ENCODE measurements at regions not wholly inside any gene's neighbourhood (a gene's known extent, or its start where the extent isn't known, plus 50 kb on each side); places are given as distances from the start of the nearest gene placed in this dataset.
"Not testable (repeated sequence)": the region's sequence is repeated elsewhere in the genome, so short reads cannot be mapped to it uniquely, and the experiment has no call there.

DNA sequence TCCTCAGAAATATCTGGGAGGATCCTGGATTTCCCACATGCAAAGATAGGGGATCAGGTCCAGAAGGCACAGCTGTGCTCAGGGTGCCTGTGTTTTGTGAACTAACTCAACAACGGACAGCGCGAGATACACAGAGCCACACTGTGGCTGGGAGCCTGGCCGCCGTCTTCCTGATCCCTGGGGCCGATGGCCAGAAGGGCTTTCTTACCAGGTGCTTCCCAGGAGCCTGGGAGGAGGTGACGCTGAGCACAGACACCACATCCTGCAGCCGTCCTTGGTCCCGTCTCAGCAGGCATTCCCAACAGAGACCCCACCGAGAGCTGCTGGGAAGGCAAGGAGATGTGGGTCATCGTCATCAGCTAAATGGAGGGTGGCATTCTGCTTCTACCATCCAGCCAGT, 144.6 kb upstream of the AFDN start:
- Histone ChIP-seq H3K9me3 (ENCODE audit: low read length) (no peaks in the 10 kb centered on the region), H3K27me3 (ENCODE audit: insufficient read depth, low read length) (no peaks in the 10 kb centered on the region), H3K4me1 (ENCODE audit: insufficient read depth, low read length) (peaks cover 64% of the 10 kb centered on the region), H2AFZ (ENCODE audit: low read depth, low read length) (no peak overlapping the region), H3K36me3 (ENCODE audit: insufficient read depth, low read length) (no peaks in the 10 kb centered on the region), H3K4me3 (ENCODE audit: low read length) (no peak overlapping the region)

DNA sequence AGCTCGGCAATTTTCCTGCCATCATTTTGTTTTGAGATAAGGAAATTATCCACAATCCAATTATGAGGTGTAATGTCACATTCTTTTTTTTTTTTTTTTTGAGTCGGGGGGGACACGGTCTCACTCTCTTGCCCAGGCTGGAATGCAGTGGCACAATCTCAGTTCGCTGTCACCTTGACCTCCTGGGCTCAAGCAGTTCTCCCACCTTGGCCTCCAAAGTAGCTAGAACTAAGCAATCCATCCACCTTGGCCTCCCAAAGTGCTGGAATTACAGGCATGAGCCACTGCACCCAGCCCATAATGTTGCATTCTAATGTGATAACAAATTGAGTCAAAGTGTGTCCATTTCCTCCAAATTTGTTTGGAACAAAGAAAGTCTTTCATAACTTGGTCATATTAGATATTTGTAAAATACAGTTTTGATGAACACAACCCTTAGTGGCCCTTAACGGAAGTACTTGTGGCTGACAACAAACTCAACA, 144.1 kb upstream of the AFDN start:
- Histone ChIP-seq H2AFZ (ENCODE audit: low read depth, low read length) (no peak overlapping the region), H3K9me3 (ENCODE audit: low read length) (no peaks in the 10 kb centered on the region), H3K4me1 (ENCODE audit: insufficient read depth, low read length) (peaks cover 59% of the 10 kb centered on the region), H3K27me3 (ENCODE audit: insufficient read depth, low read length) (no peaks in the 10 kb centered on the region), H3K4me3 (ENCODE audit: low read length) (no peak overlapping the region), H3K36me3 (ENCODE audit: insufficient read depth, low read length) (no peaks in the 10 kb centered on the region)

DNA sequence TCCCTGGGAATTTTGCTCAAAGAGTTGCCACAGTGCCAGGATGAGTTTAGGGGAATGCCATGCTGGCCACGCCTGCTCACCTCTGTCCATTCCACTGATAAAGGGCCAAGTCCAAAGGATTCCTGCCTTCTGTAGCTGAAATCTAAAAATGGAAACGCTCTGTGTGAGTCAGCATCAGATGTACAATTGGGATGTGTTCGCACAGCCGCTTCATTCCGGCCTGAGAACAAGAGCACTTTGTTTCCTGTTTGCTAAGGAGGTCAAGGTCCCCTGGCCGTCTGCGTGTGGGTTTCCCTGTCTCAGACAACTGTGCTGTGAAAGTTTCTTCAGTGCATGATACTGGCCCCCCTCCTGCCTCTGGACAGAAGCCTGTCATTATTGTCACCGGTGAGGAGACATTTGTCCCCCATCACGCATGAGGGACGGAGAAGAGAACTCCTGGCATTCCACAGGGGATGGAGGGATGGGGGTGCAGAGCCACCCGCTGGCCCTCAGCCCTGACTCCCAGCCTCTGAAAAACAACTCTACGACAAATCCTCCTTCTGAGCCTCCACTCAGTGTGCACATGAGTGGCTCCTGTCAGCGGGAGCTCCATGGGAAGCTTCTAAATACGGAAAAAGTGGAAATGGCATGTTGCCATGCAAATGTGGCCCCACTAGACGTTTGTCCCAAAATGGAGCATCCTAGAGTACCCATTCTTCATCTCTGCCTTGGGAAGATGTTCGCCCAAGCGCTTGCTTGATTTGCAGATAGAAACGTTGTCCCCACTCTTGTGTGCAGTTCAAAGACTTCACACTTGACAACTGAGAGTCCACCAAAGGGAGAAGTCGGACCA, 143.5 kb upstream of the AFDN start:
- Histone ChIP-seq H3K36me3 (ENCODE audit: insufficient read depth, low read length) (no peaks in the 10 kb centered on the region), H3K4me3 (ENCODE audit: low read length) (no peak overlapping the region), H3K4me1 (ENCODE audit: insufficient read depth, low read length) (peaks cover 54% of the 10 kb centered on the region), H2AFZ (ENCODE audit: low read depth, low read length) (no peak overlapping the region), H3K27me3 (ENCODE audit: insufficient read depth, low read length) (no peaks in the 10 kb centered on the region), H3K9me3 (ENCODE audit: low read length) (no peaks in the 10 kb centered on the region)

DNA sequence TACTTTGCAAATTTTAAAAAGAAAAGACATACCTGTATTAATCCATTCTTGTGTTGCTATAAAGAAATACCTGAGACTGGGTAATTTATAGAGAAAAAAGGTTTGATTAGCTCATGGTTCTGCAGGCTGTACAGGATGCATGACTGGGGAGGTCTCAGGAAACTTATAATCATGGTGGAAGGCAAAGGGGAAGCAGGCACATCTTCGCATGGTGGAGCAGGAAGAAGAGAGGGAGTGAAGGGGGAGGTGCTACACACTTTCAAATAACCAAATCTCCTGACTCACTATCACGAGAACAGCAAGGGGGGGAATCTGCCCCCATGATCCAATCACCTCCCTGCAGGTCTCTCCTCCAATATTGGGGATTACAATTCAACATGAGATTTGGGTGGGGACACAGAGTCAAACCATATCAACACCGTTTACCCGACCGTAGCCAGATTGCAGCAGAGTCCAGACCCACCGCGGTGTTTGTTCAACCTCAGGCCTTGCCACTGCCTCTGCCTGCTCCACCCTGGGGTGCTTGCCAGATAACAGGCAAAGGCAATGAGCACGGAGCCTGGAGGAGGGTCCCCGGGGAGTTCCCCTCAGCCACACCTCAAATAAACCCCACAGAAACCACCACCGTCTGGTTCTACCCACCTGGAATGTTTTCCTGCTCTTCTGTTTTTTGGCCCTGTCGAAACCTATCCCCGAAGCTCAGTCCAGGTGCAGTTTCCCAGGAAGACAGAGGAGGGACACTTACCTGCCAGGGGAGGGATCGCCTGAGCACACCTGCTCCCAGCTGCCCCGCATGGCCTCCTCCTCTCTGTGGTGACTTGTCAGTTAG, 142.2 kb upstream of the AFDN start:
- Histone ChIP-seq H3K4me3 (ENCODE audit: low read length) (no peak overlapping the region), H3K36me3 (ENCODE audit: insufficient read depth, low read length) (no peaks in the 10 kb centered on the region), H3K4me1 (ENCODE audit: insufficient read depth, low read length) (peaks cover 44% of the 10 kb centered on the region), H2AFZ (ENCODE audit: low read depth, low read length) (no peak overlapping the region), H3K9me3 (ENCODE audit: low read length) (no peaks in the 10 kb centered on the region), H3K27me3 (ENCODE audit: insufficient read depth, low read length) (no peaks in the 10 kb centered on the region)

DNA sequence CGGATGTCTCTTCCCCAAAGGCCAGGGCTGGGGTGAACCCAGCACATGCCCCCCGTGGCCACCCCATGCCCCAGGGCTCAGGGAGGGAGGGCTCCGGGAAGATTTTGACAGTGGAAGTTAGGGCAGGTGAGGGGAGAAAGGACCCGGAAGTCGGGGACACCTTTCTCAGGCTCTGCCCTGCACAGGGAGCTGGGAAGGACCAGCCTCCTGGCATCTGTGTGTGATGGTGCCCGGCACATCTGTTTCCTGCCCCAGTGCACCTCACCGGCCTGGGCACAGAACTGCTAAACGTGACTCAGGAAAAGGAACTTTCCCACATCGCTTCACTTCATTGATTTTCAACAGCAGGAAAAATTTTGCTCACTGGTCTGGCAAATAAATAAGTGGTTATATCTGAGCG, 141.1 kb upstream of the AFDN start:
- H2AFZ ChIP-seq (ENCODE audit: low read depth, low read length): no peak overlapping the region
- peaks cover 35% of the 10 kb centered on the region for H3K4me1 ChIP-seq (ENCODE audit: insufficient read depth, low read length)
- H3K36me3 ChIP-seq (ENCODE audit: insufficient read depth, low read length): no peaks in the 10 kb centered on the region
- H3K4me3 ChIP-seq (ENCODE audit: low read length): no peak overlapping the region
- H3K27me3 ChIP-seq (ENCODE audit: insufficient read depth, low read length): no peaks in the 10 kb centered on the region
- no peaks in the 10 kb centered on the region for H3K9me3 ChIP-seq (ENCODE audit: low read length)

DNA sequence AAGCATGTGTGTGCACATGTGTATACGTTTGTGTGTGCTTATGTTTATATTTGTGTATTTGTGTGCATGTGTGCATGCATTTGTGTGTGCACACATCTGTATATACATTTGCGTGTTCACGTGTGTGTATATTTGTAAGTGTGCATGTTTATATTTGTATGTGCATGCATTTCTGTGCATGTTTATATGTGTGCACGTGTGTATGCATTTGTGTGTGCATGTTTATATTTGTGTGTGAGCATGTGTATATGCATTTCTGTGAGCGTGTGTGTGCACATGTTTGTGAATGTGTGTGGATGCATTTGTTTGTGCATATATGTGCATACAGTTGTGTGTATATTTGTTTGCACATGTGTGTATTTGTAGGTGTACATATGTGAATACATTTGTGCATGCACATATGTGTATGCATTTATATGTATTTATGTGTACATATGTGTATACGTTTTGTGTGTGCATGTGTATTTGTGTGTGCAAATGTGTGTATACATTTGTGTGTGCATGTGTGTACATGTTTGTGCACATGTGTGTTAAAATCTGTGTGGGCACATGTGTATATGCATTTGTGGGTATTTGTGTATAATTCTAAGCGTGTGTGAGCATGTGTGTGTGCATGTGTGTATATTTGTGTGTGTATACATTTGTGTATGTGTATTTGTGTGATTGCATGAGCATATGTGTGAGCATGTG, 140.4 kb upstream of the AFDN start:
- Histone ChIP-seq H3K4me1 (ENCODE audit: insufficient read depth, low read length) (peaks cover 35% of the 10 kb centered on the region), H3K27me3 (ENCODE audit: insufficient read depth, low read length) (no peaks in the 10 kb centered on the region), H3K36me3 (ENCODE audit: insufficient read depth, low read length) (no peaks in the 10 kb centered on the region), H3K9me3 (ENCODE audit: low read length) (no peaks in the 10 kb centered on the region), H3K4me3 (ENCODE audit: low read length) (no peak overlapping the region), H2AFZ (ENCODE audit: low read depth, low read length) (no peak overlapping the region)

DNA sequence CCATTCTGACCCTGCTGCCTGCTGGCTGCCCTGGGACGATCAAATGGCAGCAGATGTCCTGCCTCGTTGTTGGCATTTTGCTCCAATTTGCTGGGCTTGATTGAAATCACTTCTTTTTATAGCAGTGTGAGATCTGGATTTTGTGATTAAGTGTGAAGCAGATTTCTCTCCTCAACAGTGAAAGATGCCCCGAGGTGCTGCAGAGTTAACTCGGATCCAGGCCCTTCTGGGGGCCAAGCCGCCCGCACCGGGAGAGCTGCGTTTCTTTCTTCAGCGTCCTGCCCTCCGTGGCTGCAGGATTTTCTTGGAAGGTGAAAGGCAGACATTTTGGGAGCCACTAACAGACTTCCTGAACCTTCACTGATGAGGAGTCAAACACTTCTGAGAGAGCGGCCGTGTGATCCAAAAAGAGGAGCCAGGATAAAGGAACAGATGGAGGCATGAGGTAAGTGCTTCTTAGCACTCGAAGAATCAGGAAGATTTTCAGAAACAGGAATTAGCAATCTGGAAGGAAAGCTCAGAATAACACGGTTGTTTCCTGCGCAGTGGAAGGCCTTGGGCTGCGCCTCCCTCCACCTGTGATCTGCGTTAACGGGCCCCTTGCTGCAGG, 139.5 kb upstream of the AFDN start:
- no peak overlapping the region for H2AFZ ChIP-seq (ENCODE audit: low read depth, low read length)
- H3K9me3 ChIP-seq (ENCODE audit: low read length): no peaks in the 10 kb centered on the region
- H3K4me1 ChIP-seq (ENCODE audit: insufficient read depth, low read length): peaks cover 35% of the 10 kb centered on the region
- H3K36me3 ChIP-seq (ENCODE audit: insufficient read depth, low read length): no peaks in the 10 kb centered on the region
- H3K4me3 ChIP-seq (ENCODE audit: low read length): no peak overlapping the region
- H3K27me3 ChIP-seq (ENCODE audit: insufficient read depth, low read length): no peaks in the 10 kb centered on the region

DNA sequence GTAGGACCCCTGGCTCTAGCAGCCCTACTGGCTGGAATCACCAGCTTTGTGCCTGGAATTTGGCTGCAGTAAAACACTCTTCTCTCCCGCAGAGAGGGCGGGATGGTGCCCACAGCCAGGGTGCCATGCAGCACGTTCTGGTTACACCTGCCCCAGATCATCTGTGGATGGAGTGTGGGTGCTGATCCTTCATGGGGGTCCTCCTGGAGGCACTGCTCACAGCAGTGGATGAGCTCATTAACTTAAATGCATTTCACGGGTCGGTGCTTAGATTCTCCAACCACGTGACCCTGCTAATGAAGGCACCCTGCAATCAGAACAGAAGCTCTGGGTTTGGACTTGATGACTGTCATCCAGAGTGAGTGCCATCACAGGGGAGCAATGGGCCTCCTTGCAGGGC, 138.6 kb upstream of the AFDN start:
- Histone ChIP-seq H3K4me3 (ENCODE audit: low read length) (no peak overlapping the region), H3K9me3 (ENCODE audit: low read length) (no peaks in the 10 kb centered on the region), H3K4me1 (ENCODE audit: insufficient read depth, low read length) (peaks cover 29% of the 10 kb centered on the region), H3K36me3 (ENCODE audit: insufficient read depth, low read length) (no peaks in the 10 kb centered on the region), H2AFZ (ENCODE audit: low read depth, low read length) (no peak overlapping the region), H3K27me3 (ENCODE audit: insufficient read depth, low read length) (no peaks in the 10 kb centered on the region)

DNA sequence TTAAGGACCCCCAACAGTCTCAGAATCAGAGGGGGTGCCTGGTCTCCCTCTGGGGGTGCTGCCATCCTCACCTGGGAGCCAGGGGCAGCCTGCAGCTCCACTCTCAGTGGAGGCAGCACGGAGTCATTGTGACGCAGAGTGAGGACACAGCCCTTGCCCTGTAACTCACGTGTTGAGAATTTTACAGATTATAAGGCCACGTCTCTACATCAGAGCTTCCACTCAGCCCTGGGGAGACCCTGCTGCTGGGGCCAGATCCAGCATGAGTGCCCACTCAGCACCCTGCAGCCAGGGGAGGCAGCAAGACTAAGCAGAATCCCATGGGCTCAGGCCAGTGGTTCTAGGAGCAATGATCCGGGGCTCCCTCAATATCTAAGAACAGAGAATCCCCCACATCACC, 137.4 kb upstream of the AFDN start:
- H3K9me3 ChIP-seq (ENCODE audit: low read length): peaks cover 2% of the 10 kb centered on the region
- no peaks in the 10 kb centered on the region for H3K27me3 ChIP-seq (ENCODE audit: insufficient read depth, low read length)
- peaks cover 19% of the 10 kb centered on the region for H3K4me1 ChIP-seq (ENCODE audit: insufficient read depth, low read length)
- no peak overlapping the region for H2AFZ ChIP-seq (ENCODE audit: low read depth, low read length)
- H3K36me3 ChIP-seq (ENCODE audit: insufficient read depth, low read length): no peaks in the 10 kb centered on the region
- H3K4me3 ChIP-seq (ENCODE audit: low read length): no peak overlapping the region

DNA sequence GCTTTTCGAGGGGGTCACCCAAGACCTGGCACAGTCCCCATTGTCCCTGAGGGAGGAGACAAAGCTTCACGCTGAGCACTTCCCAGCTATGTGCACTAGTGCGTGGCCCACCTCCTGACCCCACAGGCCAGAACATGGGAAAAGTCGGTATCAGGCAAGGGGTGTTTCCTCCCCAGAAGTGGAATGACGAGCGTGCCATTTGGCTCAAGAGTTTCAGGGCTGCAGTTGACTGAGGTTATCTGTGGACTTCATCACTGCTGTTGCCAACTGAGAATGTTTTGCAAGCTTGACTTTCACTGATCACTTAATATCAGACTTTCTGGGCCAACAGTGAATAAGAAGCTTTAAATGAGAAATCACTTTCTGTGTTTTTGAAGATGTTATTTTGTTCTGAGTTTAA, 137.0 kb upstream of the AFDN start:
- peaks cover 15% of the 10 kb centered on the region for H3K4me1 ChIP-seq (ENCODE audit: insufficient read depth, low read length)
- H3K9me3 ChIP-seq (ENCODE audit: low read length): peaks cover 2% of the 10 kb centered on the region
- H2AFZ ChIP-seq (ENCODE audit: low read depth, low read length): no peak overlapping the region
- H3K4me3 ChIP-seq (ENCODE audit: low read length): no peak overlapping the region
- no peaks in the 10 kb centered on the region for H3K36me3 ChIP-seq (ENCODE audit: insufficient read depth, low read length)
- no peaks in the 10 kb centered on the region for H3K27me3 ChIP-seq (ENCODE audit: insufficient read depth, low read length)

DNA sequence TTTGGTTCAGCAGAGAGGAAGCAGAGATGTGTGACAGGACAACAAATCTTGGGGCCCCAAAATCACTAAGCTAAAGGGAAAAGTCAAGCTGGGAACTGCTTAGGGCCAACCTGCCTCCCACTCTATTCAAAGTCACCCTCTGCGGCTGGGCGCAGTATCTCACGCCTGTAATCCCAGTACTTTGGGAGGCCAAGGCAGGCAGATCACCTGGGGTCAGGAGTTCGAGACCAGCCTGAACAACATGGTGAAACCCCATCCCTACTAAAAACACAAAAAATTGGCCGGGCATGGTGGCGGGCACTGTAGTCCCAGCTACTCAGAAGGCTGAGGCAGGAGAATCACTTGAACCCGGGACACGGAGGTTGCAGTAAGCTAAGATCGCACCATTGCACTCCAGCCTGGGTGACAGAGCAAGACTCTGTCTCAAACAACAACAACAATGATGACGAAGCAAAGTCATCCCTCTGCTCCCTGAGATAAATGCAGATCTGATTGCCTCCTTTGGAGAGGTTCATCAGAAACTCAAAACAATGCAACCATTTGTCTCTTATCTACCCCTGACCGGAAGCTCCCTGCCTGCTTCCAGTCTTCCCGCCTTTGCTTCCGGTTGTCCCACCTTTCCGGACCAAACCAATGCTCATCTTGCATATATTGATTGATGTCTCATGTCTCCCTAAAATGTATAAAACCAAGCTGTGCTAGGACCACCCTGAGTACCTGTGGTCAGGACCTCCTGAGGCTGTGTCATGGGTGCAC, 136.4 kb upstream of the AFDN start:
- H3K4me1 ChIP-seq (ENCODE audit: insufficient read depth, low read length): peaks cover 10% of the 10 kb centered on the region
- not testable (repeated sequence) for H3K27me3 ChIP-seq (ENCODE audit: insufficient read depth, low read length); H3K36me3 ChIP-seq (ENCODE audit: insufficient read depth, low read length); H3K4me3 ChIP-seq (ENCODE audit: low read length); H2AFZ ChIP-seq (ENCODE audit: low read depth, low read length); H3K9me3 ChIP-seq (ENCODE audit: low read length)

DNA sequence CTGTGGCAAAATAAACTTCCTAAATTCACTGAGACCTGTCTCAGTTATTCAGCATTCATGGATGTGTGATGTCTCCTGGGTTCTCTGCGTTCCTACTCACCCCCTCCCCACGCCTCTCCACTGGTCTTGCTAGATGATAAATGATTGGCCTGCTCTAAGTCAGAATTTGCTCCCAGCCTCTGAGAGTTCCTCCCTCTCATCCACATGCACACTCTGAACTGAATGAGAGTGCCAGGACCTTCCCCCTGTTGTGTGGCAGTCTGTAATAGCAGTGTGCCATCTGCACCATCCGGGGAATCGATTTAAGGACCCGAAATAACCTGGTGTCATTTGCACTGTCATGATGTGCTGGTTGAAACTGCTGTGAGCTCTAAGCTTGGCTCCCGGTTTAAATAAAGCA, 135.8 kb upstream of the AFDN start:
- H3K9me3 ChIP-seq (ENCODE audit: low read length): peaks cover 2% of the 10 kb centered on the region
- no peaks in the 10 kb centered on the region for H3K36me3 ChIP-seq (ENCODE audit: insufficient read depth, low read length)
- no peak overlapping the region for H3K4me3 ChIP-seq (ENCODE audit: low read length)
- H3K4me1 ChIP-seq (ENCODE audit: insufficient read depth, low read length): peaks cover 7% of the 10 kb centered on the region
- no peak overlapping the region for H2AFZ ChIP-seq (ENCODE audit: low read depth, low read length)
- H3K27me3 ChIP-seq (ENCODE audit: insufficient read depth, low read length): no peaks in the 10 kb centered on the region

All from neuron (in vitro differentiated cells).